HL-60 (cell line): ENCODE measurements at regions not wholly inside any gene's neighbourhood (a gene's known extent, or its start where the extent isn't known, plus 50 kb on each side); places are given as distances from the start of the nearest gene placed in this dataset.

ENCODE experiments used
- GABPA ChIP-seq: IDR thresholded peaks from 2 replicates; pipeline ENCODE4 v1.6.1; 2012; ENCODE audit warnings: low read depth
- POLR2AphosphoS5 ChIP-seq: IDR thresholded peaks from 2 replicates; pipeline ENCODE4 v1.6.1; 2012; ENCODE audit warnings: low read depth
- SPI1 ChIP-seq: IDR thresholded peaks from 2 replicates; pipeline ENCODE4 v1.6.1; 2012; ENCODE audit warnings: low read depth, mild to moderate bottlenecking, borderline replicate concordance
- TF ChIP-seq, protein P1 (sequence below): IDR thresholded peaks from one replicate; pipeline ENCODE4 v1.5.1; 2011; ENCODE audit warnings: low read length, control low read depth, inconsistent platforms; ENCODE audit not compliant: insufficient read depth
- TF ChIP-seq, protein P2 (sequence below): IDR thresholded peaks from 2 replicates; pipeline ENCODE4 v1.6.1; 2012; ENCODE audit warnings: low read depth; ENCODE audit not compliant: insufficient replicate concordance

DNA sequence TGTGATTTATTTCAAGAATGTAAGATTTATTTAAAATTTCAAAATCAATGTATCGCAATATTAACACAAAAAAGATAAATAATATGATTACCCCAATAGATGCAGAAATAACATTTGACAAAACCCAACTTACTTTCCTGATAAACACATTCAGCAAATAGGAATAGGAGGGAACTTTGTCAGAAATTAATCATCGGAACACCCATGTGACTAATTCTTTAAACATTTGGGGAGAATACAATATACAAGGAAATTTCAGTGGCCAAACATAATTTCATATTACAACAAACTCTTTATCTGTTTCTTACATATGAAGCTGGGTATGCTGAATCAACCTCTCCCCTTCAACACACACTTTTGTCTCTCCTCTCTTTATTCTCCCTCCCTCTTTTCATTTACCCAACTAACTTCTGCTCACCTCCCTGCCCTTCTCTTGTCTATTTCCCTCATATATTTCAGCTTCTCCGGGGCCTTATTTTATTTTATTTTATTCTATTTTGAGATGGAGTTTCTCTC, 309.6 kb upstream of the CNTNAP5 start:
- TF ChIP-seq, protein P1, sequence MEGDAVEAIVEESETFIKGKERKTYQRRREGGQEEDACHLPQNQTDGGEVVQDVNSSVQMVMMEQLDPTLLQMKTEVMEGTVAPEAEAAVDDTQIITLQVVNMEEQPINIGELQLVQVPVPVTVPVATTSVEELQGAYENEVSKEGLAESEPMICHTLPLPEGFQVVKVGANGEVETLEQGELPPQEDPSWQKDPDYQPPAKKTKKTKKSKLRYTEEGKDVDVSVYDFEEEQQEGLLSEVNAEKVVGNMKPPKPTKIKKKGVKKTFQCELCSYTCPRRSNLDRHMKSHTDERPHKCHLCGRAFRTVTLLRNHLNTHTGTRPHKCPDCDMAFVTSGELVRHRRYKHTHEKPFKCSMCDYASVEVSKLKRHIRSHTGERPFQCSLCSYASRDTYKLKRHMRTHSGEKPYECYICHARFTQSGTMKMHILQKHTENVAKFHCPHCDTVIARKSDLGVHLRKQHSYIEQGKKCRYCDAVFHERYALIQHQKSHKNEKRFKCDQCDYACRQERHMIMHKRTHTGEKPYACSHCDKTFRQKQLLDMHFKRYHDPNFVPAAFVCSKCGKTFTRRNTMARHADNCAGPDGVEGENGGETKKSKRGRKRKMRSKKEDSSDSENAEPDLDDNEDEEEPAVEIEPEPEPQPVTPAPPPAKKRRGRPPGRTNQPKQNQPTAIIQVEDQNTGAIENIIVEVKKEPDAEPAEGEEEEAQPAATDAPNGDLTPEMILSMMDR, result no peak
- no peak for TF ChIP-seq POLR2AphosphoS5
- TF ChIP-seq, protein P2, sequence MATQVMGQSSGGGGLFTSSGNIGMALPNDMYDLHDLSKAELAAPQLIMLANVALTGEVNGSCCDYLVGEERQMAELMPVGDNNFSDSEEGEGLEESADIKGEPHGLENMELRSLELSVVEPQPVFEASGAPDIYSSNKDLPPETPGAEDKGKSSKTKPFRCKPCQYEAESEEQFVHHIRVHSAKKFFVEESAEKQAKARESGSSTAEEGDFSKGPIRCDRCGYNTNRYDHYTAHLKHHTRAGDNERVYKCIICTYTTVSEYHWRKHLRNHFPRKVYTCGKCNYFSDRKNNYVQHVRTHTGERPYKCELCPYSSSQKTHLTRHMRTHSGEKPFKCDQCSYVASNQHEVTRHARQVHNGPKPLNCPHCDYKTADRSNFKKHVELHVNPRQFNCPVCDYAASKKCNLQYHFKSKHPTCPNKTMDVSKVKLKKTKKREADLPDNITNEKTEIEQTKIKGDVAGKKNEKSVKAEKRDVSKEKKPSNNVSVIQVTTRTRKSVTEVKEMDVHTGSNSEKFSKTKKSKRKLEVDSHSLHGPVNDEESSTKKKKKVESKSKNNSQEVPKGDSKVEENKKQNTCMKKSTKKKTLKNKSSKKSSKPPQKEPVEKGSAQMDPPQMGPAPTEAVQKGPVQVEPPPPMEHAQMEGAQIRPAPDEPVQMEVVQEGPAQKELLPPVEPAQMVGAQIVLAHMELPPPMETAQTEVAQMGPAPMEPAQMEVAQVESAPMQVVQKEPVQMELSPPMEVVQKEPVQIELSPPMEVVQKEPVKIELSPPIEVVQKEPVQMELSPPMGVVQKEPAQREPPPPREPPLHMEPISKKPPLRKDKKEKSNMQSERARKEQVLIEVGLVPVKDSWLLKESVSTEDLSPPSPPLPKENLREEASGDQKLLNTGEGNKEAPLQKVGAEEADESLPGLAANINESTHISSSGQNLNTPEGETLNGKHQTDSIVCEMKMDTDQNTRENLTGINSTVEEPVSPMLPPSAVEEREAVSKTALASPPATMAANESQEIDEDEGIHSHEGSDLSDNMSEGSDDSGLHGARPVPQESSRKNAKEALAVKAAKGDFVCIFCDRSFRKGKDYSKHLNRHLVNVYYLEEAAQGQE, result no peak
- no peak for TF ChIP-seq GABPA
- TF ChIP-seq SPI1, result no peak
